Activated T-cell treated with anti-CD3 and anti-CD28 coated beads, Interleukin-2, amount 50 U/mL, for 4 hours (primary cell): ENCODE measurements at regions not wholly inside any gene's neighbourhood (a gene's known extent, or its start where the extent isn't known, plus 50 kb on each side); places are given as distances from the start of the nearest gene placed in this dataset.

ENCODE experiments used
- ATAC-seq, 2 donors: fragments of 200-7000 bp; cut with Tn5 transposase; one replicate each; pipeline ENCODE4 v1.10.0; 2021
- DNase-seq: peaks from one replicate; pipeline ENCODE4 v3.0.0-alpha.2; 2020
- H3K27me3 Mint-ChIP-seq: one replicate; pipeline ENCODE4 v1.8.0; 2021; ENCODE audit warnings: low read depth, mixed read lengths
- H3K36me3 Mint-ChIP-seq: one replicate; pipeline ENCODE4 v1.8.0; 2022; ENCODE audit warnings: mixed read lengths; ENCODE audit not compliant: insufficient read depth
- H3K4me1 Mint-ChIP-seq: one replicate; pipeline ENCODE4 v1.8.0; 2021; ENCODE audit warnings: low read depth, mixed read lengths
- H3K4me3 Mint-ChIP-seq: one replicate; pipeline ENCODE4 v1.8.0; 2021; ENCODE audit warnings: mild to moderate bottlenecking, moderate library complexity, mixed read lengths
- H3K9me3 Mint-ChIP-seq: one replicate; pipeline ENCODE4 v1.8.0; 2021; ENCODE audit warnings: mixed read lengths

DNA sequence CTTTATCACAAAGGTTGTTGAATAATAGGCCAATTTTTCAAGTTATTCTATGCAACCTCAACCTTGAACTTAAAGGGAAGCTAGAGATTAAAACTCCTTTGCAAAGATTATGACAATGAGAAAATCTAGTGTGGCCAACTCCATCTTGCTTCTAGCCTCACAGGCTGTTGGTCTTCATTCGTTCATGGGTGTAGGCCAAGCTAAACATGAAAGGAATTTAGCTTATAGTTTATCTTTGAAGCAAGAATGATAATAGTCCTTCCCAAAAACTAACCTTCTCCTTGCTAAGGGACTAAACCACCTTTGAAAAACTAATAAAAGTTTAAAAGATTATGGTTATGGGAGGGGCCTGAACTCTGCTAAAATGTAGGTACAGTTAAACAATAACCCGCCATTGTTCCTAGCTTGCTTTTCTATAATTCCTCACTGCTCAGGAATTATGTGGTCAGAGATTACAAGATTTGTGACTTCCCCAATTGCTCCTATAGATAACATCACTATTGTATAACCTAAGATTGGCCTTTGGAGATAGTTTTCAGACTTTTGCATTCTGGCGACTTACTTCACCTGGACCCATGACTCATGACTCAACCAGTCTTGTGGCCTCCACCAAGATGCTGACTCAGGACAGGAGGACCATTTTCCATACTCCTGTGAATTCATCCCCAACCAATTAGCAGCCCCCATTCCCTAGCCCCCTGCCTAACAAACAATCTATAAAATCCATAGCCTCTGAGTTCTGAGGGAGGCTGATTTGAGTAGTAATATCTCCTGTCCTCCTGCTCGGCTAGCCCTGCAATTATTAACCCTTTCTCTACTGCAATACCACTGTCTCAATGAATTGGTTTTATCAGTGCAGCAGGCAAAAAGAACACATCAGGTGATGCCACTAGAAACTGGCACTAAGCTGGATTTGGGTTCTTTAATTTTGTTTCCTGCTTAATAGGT lies 154.5 kb downstream of the CD83 start:
- no peaks in the 10 kb centered on the region for H3K27me3 Mint-ChIP-seq
- DNase-seq (no peak), ATAC-seq (no peak)
- no peak overlapping the region for H3K4me3 Mint-ChIP-seq
- peaks cover 55% of the 10 kb centered on the region for H3K4me1 Mint-ChIP-seq
- H3K36me3 Mint-ChIP-seq = no peaks in the 10 kb centered on the region
- H3K9me3 Mint-ChIP-seq = peaks cover 3% of the 10 kb centered on the region

DNA sequence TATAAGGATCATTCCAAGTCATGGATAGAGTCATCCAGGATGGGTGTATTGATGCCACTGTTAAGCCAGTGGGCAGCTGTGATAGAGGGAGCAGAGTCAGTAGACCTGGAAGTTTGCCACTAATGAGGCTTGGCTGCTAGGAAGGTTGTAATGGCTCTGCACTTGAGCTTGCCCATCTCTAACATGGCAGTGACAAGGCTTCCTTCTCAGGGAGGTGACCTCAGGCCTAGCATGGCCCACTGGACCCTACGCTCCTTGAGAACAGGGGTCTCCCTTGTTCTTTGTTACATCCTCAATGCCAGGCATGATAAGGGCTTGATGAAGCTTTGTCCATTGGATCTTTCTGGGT lies 155.1 kb downstream of the CD83 start:
- no peak for ATAC-seq
- DNase-seq = no peak
- Mint-ChIP-seq H3K9me3 (peaks cover 3% of the 10 kb centered on the region), H3K36me3 (no peaks in the 10 kb centered on the region), H3K27me3 (no peaks in the 10 kb centered on the region), H3K4me3 (no peak overlapping the region), H3K4me1 (peaks cover 61% of the 10 kb centered on the region)

DNA sequence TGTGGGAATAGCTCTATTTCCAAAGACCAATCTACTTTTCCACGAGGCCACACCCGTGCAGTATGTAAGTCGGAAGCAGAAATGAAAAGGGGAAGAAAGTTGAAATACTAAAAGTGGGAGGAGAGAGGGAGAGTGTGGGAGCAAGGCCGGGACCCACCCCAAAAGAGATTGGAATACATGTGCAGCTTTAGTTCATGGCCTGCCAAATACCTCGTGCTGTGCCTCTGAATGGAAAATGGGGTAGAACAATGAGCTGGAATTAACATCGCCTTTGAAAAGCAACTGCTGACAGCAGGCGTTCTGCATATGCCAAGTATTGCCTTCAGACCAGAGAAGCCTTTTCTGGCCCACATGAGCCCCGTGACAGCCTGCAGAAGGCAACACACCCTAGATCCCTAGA lies 155.6 kb downstream of the CD83 start:
- H3K36me3 Mint-ChIP-seq = no peaks in the 10 kb centered on the region
- no peaks in the 10 kb centered on the region for H3K27me3 Mint-ChIP-seq
- peaks cover 66% of the 10 kb centered on the region for H3K4me1 Mint-ChIP-seq
- H3K9me3 Mint-ChIP-seq = peaks cover 3% of the 10 kb centered on the region
- DNase-seq = no peak
- H3K4me3 Mint-ChIP-seq = no peak overlapping the region
- no peak for ATAC-seq

DNA sequence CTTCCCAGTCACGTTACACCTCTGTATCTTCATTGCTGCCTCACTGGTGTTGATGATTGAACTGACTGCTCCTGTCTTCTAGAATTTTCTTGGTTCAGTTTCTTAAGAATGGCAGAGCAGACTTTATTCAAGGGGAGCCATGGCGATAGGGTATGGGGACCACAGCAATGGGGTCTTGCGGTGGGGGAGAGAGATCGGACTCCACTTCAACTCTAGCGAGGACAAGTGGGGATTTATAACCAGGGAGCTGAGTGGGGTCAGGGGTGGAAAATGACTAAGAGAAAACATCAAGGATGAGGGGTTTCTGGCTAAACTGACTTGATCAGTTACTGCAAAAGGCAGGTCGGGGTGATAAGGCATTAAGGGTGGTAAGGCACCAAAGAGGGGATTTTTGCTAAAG lies 156.4 kb downstream of the CD83 start:
- Mint-ChIP-seq H3K36me3 (no peaks in the 10 kb centered on the region), H3K9me3 (peaks cover 3% of the 10 kb centered on the region), H3K4me3 (no peak overlapping the region), H3K27me3 (no peaks in the 10 kb centered on the region), H3K4me1 (peaks cover 68% of the 10 kb centered on the region)
- DNase-seq = no peak
- no peak for ATAC-seq

DNA sequence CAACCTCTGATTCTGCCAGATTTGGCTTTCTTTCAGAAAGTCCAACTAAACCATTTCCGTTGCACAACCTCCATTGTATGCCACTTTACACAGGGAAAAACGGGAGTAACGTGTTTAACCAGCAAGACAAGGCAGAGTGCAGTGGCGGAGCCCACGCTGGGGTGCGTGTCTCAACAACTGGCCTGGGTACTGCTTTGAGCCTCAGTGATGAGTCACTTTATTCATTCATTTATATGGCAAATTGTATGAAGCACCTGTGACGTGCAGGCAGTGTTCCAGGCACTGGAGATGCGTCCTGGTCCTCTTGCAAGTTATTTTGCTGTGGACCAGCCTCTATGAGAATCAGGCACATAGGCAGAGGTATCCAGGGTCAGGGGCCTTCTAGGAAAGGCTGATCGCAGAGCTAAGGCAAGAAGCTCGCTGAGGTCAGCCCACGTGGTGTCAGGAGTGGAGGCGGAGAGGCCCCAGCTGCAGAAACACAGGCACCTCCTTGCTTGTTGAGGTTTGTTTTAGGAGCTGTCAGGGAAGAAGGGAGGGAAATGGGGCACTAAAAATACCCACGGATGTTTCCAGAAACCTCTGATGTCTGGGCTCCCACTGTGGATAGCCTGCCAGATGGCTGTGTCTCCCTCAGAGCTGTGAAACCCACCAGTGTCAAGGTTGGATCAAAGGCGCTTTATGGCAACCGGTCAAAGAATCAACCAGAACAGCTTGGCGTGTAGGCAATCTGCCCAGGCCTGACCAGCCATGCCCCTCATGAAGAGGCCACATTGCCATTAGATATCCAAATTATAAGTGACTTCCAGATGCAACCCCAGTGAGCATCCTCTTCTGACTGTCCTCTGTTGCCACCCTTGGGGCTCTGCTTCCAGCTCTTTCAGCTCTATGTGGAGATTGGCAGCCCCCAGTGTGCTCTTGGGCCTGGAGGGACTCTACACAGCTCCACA lies 157.2 kb downstream of the CD83 start:
- no peaks in the 10 kb centered on the region for H3K27me3 Mint-ChIP-seq
- DNase-seq = no peak
- H3K36me3 Mint-ChIP-seq = no peaks in the 10 kb centered on the region
- ATAC-seq = no peak
- H3K9me3 Mint-ChIP-seq = peaks cover 3% of the 10 kb centered on the region
- H3K4me1 Mint-ChIP-seq = peaks cover 62% of the 10 kb centered on the region
- H3K4me3 Mint-ChIP-seq = no peak overlapping the region

DNA sequence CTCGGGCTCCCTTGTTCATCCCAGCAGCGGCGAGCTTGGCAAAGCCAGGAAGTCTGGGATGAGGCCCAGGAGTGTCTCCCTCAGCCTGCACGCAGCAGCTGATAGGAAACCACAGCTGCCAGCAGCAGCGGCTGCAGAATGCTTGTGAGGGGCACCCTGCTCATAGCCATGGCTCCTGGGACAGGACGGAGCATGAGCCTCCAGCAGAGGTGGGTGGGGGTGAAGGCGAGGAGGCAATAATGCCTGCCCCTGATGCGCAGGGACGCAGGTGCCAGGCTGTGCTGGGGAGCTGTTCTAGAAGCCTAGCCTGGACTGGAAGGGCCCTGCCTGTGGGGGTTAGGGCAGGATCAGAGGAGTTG lies 157.9 kb downstream of the CD83 start:
- Mint-ChIP-seq H3K4me3 (no peak overlapping the region), H3K4me1 (peaks cover 57% of the 10 kb centered on the region), H3K9me3 (peaks cover 8% of the 10 kb centered on the region), H3K27me3 (no peaks in the 10 kb centered on the region), H3K36me3 (no peaks in the 10 kb centered on the region)
- DNase-seq (no peak), ATAC-seq (no peak)

DNA sequence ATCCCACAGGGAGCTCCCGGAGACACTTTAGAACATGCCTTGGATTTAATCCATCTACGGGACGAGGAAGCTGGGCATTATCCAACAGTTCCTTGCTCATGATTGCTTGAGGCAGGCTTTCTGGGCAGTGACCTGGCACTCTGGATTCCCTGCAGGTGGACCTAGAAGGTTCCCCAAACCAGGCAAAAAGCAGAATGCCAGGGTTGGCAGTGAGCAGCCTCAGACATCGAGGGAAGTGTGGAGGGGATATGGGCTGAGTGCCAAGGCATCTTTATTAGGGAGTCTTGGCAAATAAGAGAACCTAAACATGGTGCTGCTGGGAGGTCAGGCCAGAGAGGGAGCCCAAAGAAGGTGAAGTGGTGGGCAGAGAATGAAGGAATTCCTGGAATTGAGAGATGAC lies 158.5 kb downstream of the CD83 start:
- Mint-ChIP-seq H3K4me3 (peak overlapping the region; percentile 16), H3K9me3 (peaks cover 8% of the 10 kb centered on the region), H3K27me3 (no peaks in the 10 kb centered on the region), H3K36me3 (no peaks in the 10 kb centered on the region), H3K4me1 (peaks cover 51% of the 10 kb centered on the region)
- DNase-seq (no peak), ATAC-seq (no peak)

DNA sequence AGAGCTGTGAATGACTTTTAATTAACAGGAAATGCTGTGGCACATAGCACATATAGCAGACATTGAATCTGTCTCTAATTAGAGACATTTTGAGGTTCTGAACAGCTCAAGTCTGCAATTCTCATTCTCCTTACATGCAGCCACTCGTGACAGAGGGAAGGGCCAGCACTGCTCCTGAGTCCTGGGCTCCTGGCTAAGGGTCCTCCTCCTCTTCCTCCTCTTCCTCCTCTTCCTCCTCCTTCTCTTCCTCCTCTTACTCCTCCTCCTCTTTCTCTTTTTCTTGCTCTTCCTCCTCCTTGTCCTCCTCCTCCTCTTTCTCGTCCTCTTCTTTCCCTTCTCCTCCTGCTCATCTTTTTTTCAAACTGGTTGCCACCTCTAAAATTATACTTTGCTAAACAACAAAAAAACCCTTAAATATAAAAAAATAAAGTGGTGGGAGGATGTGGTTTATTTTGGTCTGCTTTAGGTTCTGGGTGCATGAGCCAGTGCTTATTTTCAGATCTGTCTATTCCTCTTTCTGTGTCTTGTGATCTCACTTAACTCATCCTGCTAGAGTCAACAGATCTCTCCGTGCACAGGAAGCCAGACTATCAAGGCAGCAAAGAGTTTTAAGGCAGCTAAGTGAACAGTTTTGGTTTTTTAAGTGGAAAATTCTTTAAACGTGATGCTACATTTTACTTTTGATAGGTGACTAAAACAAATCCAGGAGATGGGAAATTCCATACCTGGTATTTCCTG lies 159.3 kb downstream of the CD83 start:
- ATAC-seq (peak; percentile 83 to 85), DNase-seq (no peak)
- Mint-ChIP-seq H3K4me1 (peaks cover 45% of the 10 kb centered on the region), H3K36me3 (no peaks in the 10 kb centered on the region), H3K27me3 (no peaks in the 10 kb centered on the region), H3K4me3 (peak overlapping the region; percentile 64), H3K9me3 (peaks cover 8% of the 10 kb centered on the region)

DNA sequence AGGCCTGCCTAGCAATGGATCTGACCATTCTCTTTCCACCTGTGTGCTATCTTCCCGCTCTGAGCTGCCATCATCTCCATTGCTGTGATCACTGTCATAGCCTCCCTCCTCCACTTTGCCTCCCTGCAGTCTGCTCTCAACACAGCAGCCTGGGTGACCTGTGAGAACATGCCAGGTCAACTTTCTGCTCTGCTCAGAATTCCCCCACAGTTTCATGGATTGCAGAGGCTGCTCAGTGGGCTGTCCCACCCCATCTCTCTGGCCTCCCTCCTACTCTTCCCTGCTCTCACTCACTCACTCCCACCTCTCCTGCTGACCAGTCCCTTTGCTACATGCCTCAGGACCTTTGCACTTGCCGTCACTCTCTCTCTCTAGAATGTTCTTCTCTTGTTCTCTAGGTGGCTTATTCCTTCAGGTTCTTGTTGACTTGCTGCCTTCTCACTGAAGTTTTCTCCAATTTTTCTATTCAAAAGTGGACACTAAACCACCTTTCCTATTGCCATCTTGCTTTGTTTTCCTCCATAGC lies 159.9 kb downstream of the CD83 start:
- Mint-ChIP-seq H3K4me1 (peaks cover 42% of the 10 kb centered on the region), H3K4me3 (peak overlapping the region; percentile 64), H3K9me3 (peaks cover 8% of the 10 kb centered on the region), H3K27me3 (no peaks in the 10 kb centered on the region), H3K36me3 (no peaks in the 10 kb centered on the region)
- peak; percentile 33 to 58 for ATAC-seq
- no peak for DNase-seq

DNA sequence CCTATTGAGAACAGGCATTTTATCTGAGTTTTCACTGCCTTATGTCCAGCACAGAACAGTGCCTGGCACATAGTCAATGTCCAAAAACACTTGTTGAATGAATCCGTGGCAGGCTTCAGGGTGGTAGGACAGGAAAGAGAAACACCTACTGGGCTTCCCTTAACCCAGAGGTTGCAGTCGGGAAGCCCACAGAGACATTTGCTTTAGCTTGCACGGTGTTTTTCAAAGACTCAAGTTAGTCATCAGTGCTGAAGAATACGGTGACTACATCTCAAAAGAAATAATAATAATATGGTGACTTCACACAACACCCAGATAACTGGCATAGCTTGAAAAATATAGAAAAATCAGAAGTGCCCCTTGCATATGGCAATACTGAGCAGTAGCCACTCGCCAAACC lies 160.4 kb downstream of the CD83 start:
- Mint-ChIP-seq H3K36me3 (no peaks in the 10 kb centered on the region), H3K4me1 (peaks cover 42% of the 10 kb centered on the region), H3K9me3 (peaks cover 6% of the 10 kb centered on the region), H3K4me3 (no peak overlapping the region), H3K27me3 (no peaks in the 10 kb centered on the region)
- DNase-seq (no peak), ATAC-seq (peak; percentile 39 to 64)

DNA sequence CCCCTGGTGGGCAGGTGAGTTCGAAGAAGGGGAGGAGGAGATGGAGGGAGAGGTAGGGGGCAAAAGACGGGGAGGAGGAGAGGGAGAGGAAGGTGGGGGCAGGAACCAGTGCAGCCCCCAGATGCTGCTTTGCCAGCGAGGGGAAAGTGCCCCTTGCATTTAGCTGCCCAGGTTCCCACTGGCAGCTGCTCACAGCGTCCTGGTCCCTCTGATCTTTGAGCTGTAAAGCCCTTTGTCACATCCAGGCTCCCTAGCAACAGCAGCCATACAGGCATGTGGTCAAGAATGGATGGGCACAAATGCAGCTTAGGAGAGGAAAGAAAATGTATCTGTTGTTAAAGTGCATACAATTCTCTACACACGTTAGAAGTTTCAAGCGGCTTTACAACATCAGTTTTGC lies 160.9 kb downstream of the CD83 start:
- ATAC-seq = no peak
- no peak overlapping the region for H3K4me3 Mint-ChIP-seq
- H3K27me3 Mint-ChIP-seq = no peaks in the 10 kb centered on the region
- no peaks in the 10 kb centered on the region for H3K36me3 Mint-ChIP-seq
- H3K4me1 Mint-ChIP-seq = peaks cover 42% of the 10 kb centered on the region
- no peak for DNase-seq
- peaks cover 5% of the 10 kb centered on the region for H3K9me3 Mint-ChIP-seq

DNA sequence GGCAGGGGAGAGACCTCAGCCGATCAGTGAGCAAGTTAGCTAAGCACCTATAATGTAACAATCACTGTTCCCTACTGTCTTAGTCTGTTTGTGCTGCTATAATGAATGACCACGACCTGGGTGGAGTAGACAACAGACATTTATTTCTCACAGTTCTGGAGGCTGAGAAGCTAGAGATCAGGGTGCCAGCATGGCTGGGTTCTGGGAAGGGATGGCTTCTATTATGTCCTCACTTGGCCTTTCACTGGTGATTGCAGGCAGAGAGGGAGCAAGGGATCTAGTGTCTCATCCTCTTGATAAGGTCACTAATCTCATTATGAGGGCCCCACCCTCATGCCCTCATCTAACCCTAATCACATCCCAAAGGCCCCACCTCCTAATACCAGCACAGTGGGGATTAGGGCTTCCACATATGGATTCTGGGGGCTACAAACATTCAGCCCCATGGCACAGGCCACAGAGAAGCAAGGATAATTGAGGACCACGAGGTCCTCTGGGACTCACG lies 162.5 kb downstream of the CD83 start:
- Mint-ChIP-seq H3K4me1 (peaks cover 33% of the 10 kb centered on the region), H3K9me3 (peaks cover 5% of the 10 kb centered on the region), H3K4me3 (no peak overlapping the region), H3K27me3 (no peaks in the 10 kb centered on the region), H3K36me3 (no peaks in the 10 kb centered on the region)
- no peak for DNase-seq
- ATAC-seq = no peak

DNA sequence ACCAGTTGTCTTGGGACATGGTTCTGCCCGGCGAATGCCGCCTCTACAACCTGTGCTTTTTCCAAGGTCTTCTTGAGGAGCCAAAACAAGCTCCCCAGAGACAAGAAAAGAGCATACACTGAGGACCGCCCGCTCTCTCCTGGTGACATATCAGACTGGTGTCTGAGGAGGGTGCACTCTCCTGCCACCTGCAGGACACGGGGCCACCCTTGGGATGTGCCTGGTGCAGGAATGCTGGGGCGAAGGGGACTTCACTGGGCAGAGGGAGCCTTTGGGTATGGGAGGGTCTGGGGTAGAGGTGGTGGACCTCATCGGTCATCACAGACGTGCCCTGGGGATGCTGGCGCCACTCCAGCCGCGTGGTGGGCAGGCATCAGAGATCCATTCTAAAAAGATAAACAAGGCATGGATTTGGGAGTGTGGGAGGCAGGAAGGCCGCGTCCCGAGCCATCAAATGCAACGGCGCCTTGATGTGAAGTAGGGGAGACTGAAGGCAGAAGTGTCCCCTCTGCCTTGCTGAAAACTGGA lies 163.3 kb downstream of the CD83 start:
- ATAC-seq (no peak), DNase-seq (no peak)
- Mint-ChIP-seq H3K4me1 (peaks cover 25% of the 10 kb centered on the region), H3K9me3 (peaks cover 5% of the 10 kb centered on the region), H3K4me3 (no peak overlapping the region), H3K27me3 (no peaks in the 10 kb centered on the region), H3K36me3 (no peaks in the 10 kb centered on the region)
